ENCODE measurements at regions not wholly inside any gene's neighbourhood (a gene's known extent, or its start where the extent isn't known, plus 50 kb on each side); places are given as distances from the start of the nearest gene placed in this dataset.

GRCh38 chr17:31752584-31752983 lies 106.5 kb downstream of the COPRS start:
- intact Hi-C loops (cut with DNase I; ENCODE audit: low total_unique reads) (no loop called here), in situ Hi-C loops (cut with MboI; ENCODE audit: low sequenced_read_pairs in 4 of 4) (loop anchor here in 1 of 4 donors (25.0 kb wide), 1 partner anchor 90 kb away; no protein-coding TSS in a partner anchor)
- Histone ChIP-seq H3K36me3 (no peaks in the 10 kb centered on the region), H3K4me1 (peaks cover 0 to 3% of the 10 kb centered on the region in 2 donors), H3K27ac (no peak overlapping the region), H3K9me3 (no peaks in the 10 kb centered on the region), H3K4me3 (no peak overlapping the region), H3K27me3 (no peaks in the 10 kb centered on the region)
- DNase-seq = no peak
- no peak for ATAC-seq
- TF ChIP-seq, protein P1, sequence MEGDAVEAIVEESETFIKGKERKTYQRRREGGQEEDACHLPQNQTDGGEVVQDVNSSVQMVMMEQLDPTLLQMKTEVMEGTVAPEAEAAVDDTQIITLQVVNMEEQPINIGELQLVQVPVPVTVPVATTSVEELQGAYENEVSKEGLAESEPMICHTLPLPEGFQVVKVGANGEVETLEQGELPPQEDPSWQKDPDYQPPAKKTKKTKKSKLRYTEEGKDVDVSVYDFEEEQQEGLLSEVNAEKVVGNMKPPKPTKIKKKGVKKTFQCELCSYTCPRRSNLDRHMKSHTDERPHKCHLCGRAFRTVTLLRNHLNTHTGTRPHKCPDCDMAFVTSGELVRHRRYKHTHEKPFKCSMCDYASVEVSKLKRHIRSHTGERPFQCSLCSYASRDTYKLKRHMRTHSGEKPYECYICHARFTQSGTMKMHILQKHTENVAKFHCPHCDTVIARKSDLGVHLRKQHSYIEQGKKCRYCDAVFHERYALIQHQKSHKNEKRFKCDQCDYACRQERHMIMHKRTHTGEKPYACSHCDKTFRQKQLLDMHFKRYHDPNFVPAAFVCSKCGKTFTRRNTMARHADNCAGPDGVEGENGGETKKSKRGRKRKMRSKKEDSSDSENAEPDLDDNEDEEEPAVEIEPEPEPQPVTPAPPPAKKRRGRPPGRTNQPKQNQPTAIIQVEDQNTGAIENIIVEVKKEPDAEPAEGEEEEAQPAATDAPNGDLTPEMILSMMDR (IDR thresholded peaks at IDR 0.05 in 4 of 5, conservative IDR thresholded peaks at IDR 0.05 in 1 of 5) = no peak
- TF ChIP-seq POLR2A (IDR thresholded peaks at IDR 0.05) = no peak

- no peak for TF ChIP-seq POLR2A (IDR thresholded peaks at IDR 0.05)
- TF ChIP-seq, protein P1 (IDR thresholded peaks at IDR 0.05 in 4 of 5, conservative IDR thresholded peaks at IDR 0.05 in 1 of 5) = no peak
Measured at GRCh38 chr17:31750578-31750977, 108.5 kb downstream of the COPRS start.

DNA sequence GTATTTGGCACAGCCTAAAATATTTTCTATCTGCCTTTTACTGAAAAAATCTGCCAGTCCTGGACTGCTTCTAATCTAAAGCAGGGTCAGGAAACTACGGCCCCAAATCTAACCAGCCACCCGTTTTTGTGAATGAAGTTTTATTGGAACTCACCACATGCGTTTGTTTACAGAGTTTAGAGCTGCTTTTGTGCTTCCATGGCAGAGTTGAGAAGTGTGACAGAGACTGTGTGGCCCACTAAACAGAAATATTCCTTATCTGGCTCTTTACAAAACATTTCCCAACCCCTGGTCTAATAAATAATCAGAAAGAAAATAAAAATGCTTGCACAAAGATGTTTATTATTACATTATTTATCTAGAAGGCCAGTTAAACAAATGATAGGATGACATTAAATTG lies 110.2 kb downstream of the COPRS start:
- in situ Hi-C loops (cut with MboI; ENCODE audit: low sequenced_read_pairs in 4 of 4) = no loop called here
- intact Hi-C loops (cut with DNase I; ENCODE audit: low total_unique reads) = no loop called here

More at GRCh38 chr17:31750578-31750977, 108.5 kb downstream of the COPRS start:
- peaks cover 0 to 3% of the 10 kb centered on the region in 2 donors for H3K4me1 ChIP-seq
- no peak overlapping the region for H3K4me3 ChIP-seq
- H3K27me3 ChIP-seq = no peaks in the 10 kb centered on the region
- H3K27ac ChIP-seq = no peak overlapping the region
- H3K36me3 ChIP-seq = no peaks in the 10 kb centered on the region
- in situ Hi-C loops (cut with MboI; ENCODE audit: low sequenced_read_pairs in 4 of 4) (loop anchor here in 1 of 4 donors (25.0 kb wide), 1 partner anchor 88 kb away; no protein-coding TSS in a partner anchor), intact Hi-C loops (cut with DNase I; ENCODE audit: low total_unique reads) (no loop called here)
- no peaks in the 10 kb centered on the region for H3K9me3 ChIP-seq
- ATAC-seq (no peak), DNase-seq (no peak)

DNA sequence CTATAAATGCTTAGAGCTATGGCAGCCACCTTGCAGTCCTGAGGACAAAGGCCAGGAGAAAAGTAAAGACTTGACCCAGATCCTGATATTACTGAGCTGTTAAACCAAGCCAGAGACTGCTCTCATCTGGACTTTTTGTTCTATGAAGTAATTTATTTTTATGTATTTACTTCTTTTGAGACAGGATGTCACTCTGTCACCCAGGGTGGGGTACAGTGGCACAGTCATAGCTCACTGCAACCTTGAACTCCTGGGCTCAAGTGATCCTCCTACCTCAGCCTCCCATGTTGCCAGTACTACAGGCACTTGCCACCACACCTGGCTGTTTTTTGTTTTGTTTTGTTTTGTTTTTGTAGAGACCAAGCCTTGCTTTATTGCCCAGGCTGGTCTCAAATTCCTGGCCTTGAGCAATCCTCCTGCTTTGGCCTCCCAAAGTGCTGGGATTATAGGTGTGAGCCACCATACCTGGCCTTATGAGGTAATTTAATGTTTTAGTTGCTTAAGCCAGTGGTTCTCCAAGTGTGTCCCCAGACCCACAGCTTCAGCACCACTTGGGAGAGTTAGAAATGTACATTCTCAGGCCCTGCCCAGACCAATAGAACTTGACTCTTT lies 112.1 kb downstream of the COPRS start:
- Histone ChIP-seq H3K4me1 (peaks cover 3% of the 10 kb centered on the region in 2 donors), H3K27me3 (no peaks in the 10 kb centered on the region), H3K36me3 (no peaks in the 10 kb centered on the region), H3K4me3 (no peak overlapping the region), H3K9me3 (no peaks in the 10 kb centered on the region), H3K27ac (no peak overlapping the region)
- no peak for ATAC-seq
- TF ChIP-seq, protein P1 (IDR thresholded peaks at IDR 0.05 in 4 of 5, conservative IDR thresholded peaks at IDR 0.05 in 1 of 5) = no peak
- TF ChIP-seq POLR2A (IDR thresholded peaks at IDR 0.05) = no peak
- no peak for DNase-seq
- intact Hi-C loops (cut with DNase I; ENCODE audit: low total_unique reads) (no loop called here), in situ Hi-C loops (cut with MboI; ENCODE audit: low sequenced_read_pairs in 4 of 4) (no loop called here)

More for the DNA sequence above, 110.2 kb downstream of the COPRS start:
- no peak for TF ChIP-seq POLR2A (IDR thresholded peaks at IDR 0.05)
- TF ChIP-seq, protein P1 (IDR thresholded peaks at IDR 0.05 in 4 of 5, conservative IDR thresholded peaks at IDR 0.05 in 1 of 5) = no peak
- ATAC-seq (no peak), DNase-seq (no peak)
- Histone ChIP-seq H3K4me3 (no peak overlapping the region), H3K27me3 (no peaks in the 10 kb centered on the region), H3K27ac (no peak overlapping the region), H3K4me1 (peaks cover under 1 to 3% of the 10 kb centered on the region in 2 donors), H3K9me3 (no peaks in the 10 kb centered on the region), H3K36me3 (no peaks in the 10 kb centered on the region)

All from gastrocnemius medialis (tissue), 4 donors.